Mesenchymal stem cell (in vitro differentiated cells and primary cell): ENCODE measurements at regions not wholly inside any gene's neighbourhood (a gene's known extent, or its start where the extent isn't known, plus 50 kb on each side); places are given as distances from the start of the nearest gene placed in this dataset.

ENCODE experiments used
- DNase-seq: peaks from one replicate; pipeline ENCODE4 v3.0.0-alpha.2; 2013
- H2AFZ ChIP-seq: one replicate; pipeline ENCODE4 v1.6.1; 2013; ENCODE audit warnings: low read depth, mild to moderate bottlenecking, control low read depth, inconsistent platforms, low read length, moderate library complexity
- H2AK5ac ChIP-seq: 2 replicates; pipeline ENCODE4 v1.6.1; 2013; ENCODE audit warnings: low read length, moderate library complexity, mild to moderate bottlenecking, inconsistent platforms; ENCODE audit not compliant: severe bottlenecking
- H2BK120ac ChIP-seq: one replicate; pipeline ENCODE4 v1.6.1; 2013; ENCODE audit warnings: low read depth, mild to moderate bottlenecking, inconsistent platforms, low read length, moderate library complexity
- H2BK12ac ChIP-seq, 2 experiments: one replicate each; pipeline ENCODE4 v1.6.1; 2013; ENCODE audit warnings: inconsistent platforms in 2 of 2, low read length in 2 of 2, mild to moderate bottlenecking in 2 of 2, moderate library complexity in 2 of 2, control low read depth in 1 of 2
- H2BK15ac ChIP-seq: one replicate; pipeline ENCODE4 v1.6.1; 2013; ENCODE audit warnings: mild to moderate bottlenecking, low read depth, inconsistent platforms; ENCODE audit not compliant: poor library complexity, severe bottlenecking
- H2BK5ac ChIP-seq: 2 replicates; pipeline ENCODE4 v1.6.1; 2013; ENCODE audit warnings: low read depth, mild to moderate bottlenecking, low read length, control low read depth, inconsistent platforms; ENCODE audit not compliant: poor library complexity, severe bottlenecking
- H3K14ac ChIP-seq, 2 experiments: one replicate each; pipeline ENCODE4 v1.6.1; 2013; ENCODE audit warnings: inconsistent platforms in 2 of 2, low read length in 2 of 2, control low read depth in 1 of 2, mild to moderate bottlenecking in 1 of 2, moderate library complexity in 1 of 2
- H3K18ac ChIP-seq, 2 experiments: one replicate each; pipeline ENCODE4 v1.6.1; 2013; ENCODE audit warnings: inconsistent platforms in 2 of 2, low read length in 2 of 2, control low read depth in 1 of 2, low read depth in 1 of 2, mild to moderate bottlenecking in 1 of 2
- H3K23ac ChIP-seq, 2 experiments: one replicate each; pipeline ENCODE4 v1.6.1; 2013; ENCODE audit warnings: inconsistent platforms in 2 of 2, low read length in 2 of 2, mild to moderate bottlenecking in 2 of 2, moderate library complexity in 2 of 2, control low read depth in 1 of 2
- H3K27ac ChIP-seq: 2 replicates; pipeline ENCODE4 v1.5.1; 2013; ENCODE audit warnings: mild to moderate bottlenecking, moderate library complexity, low read length, control low read depth, inconsistent platforms; ENCODE audit not compliant: poor library complexity, severe bottlenecking
- H3K27me3 ChIP-seq, 2 experiments: 2 replicates each; pipeline versions ENCODE4 v1.6.1 to v1.7.0; 2013; ENCODE audit warnings: low read length in 2 of 2, mild to moderate bottlenecking in 2 of 2, moderate library complexity in 2 of 2, control low read depth in 1 of 2, inconsistent platforms in 1 of 2; ENCODE audit not compliant: control insufficient read depth in 1 of 2, insufficient read depth in 1 of 2
- H3K36me3 ChIP-seq, 2 experiments: 2 replicates each; pipeline versions ENCODE4 v1.6.1 to v1.7.0; 2013; ENCODE audit warnings: low read length in 2 of 2, control low read depth in 1 of 2, inconsistent platforms in 1 of 2, low read depth in 1 of 2, mild to moderate bottlenecking in 1 of 2; ENCODE audit not compliant: insufficient read depth in 2 of 2, control insufficient read depth in 1 of 2
- H3K4ac ChIP-seq, 2 experiments: one replicate each; pipeline ENCODE4 v1.6.1; 2013; ENCODE audit warnings: inconsistent platforms in 2 of 2, low read length in 2 of 2, mild to moderate bottlenecking in 2 of 2, moderate library complexity in 2 of 2, control low read depth in 1 of 2, low read depth in 1 of 2
- H3K4me1 ChIP-seq: 2 replicates; pipeline ENCODE4 v1.6.1; 2013; ENCODE audit warnings: low read depth, low read length, control low read depth; ENCODE audit not compliant: control insufficient read depth, insufficient read depth
- H3K4me2 ChIP-seq: 2 replicates; pipeline ENCODE4 v1.6.1; 2013; ENCODE audit warnings: low read length, mild to moderate bottlenecking, inconsistent platforms; ENCODE audit not compliant: poor library complexity, severe bottlenecking
- H3K4me3 ChIP-seq, 2 experiments: 2 replicates each; pipeline versions ENCODE4 v1.5.1 to v1.7.0; 2013; ENCODE audit warnings: low read length in 2 of 2, mild to moderate bottlenecking in 2 of 2, control low read depth in 1 of 2, low read depth in 1 of 2; ENCODE audit not compliant: insufficient read depth in 1 of 2
- H3K79me1 ChIP-seq: replicated peaks from 2 replicates; pipeline ENCODE4 v1.6.1; 2013; ENCODE audit warnings: mild to moderate bottlenecking, control low read depth, low read length, inconsistent platforms; ENCODE audit not compliant: poor library complexity, severe bottlenecking
- H3K9ac ChIP-seq: 2 replicates; pipeline ENCODE4 v1.7.0; 2013; ENCODE audit warnings: mild to moderate bottlenecking, low read length, moderate library complexity
- H3K9me3 ChIP-seq: 2 replicates; pipeline ENCODE4 v1.7.0; 2013; ENCODE audit warnings: mild to moderate bottlenecking, low read length; ENCODE audit not compliant: control insufficient read depth
- H4K8ac ChIP-seq: one replicate; pipeline ENCODE4 v1.6.1; 2013; ENCODE audit warnings: inconsistent platforms, mild to moderate bottlenecking, low read length, moderate library complexity
- H4K91ac ChIP-seq: one replicate; pipeline ENCODE4 v1.6.1; 2013; ENCODE audit warnings: mild to moderate bottlenecking, low read length, inconsistent platforms
- WGBS: methylation state at CpG from one replicate; pipeline ENCODE4 v1.1.7; 2013; ENCODE audit warnings: mixed read lengths; 5-methylcytosine and 5-hydroxymethylcytosine counted together

GRCh38 chr7:12815871-12816270 is 128.4 kb downstream of the ARL4A start:
- Histone ChIP-seq H3K4me2 (no peak overlapping the region), H3K18ac (no peak overlapping the region), H2BK5ac (no peak overlapping the region), H3K9ac (no peak overlapping the region), H2AFZ (no peak overlapping the region), H3K23ac (no peak overlapping the region), H3K4ac (no peak overlapping the region), H4K91ac (no peak overlapping the region), H2BK12ac (no peak overlapping the region), H3K79me1 (no peaks in the 10 kb centered on the region), H3K4me1 (no peaks in the 10 kb centered on the region), H3K27ac (no peak overlapping the region), H2AK5ac (no peak overlapping the region), H2BK15ac (no peak overlapping the region), H3K9me3 (no peaks in the 10 kb centered on the region), H3K27me3 (no peaks in the 10 kb centered on the region), H3K36me3 (no peaks in the 10 kb centered on the region), H2BK120ac (no peak overlapping the region), H4K8ac (no peak overlapping the region), H3K14ac (no peak overlapping the region), H3K4me3 (no peak overlapping the region)
- no peak for DNase-seq

GRCh38 chr7:12820777-12821176 is 133.3 kb downstream of the ARL4A start:
- Histone ChIP-seq H3K4me3 (no peak overlapping the region), H3K27me3 (no peaks in the 10 kb centered on the region), H2BK5ac (no peak overlapping the region), H3K4ac (no peak overlapping the region), H3K27ac (no peak overlapping the region), H3K9me3 (no peaks in the 10 kb centered on the region), H3K18ac (no peak overlapping the region), H3K4me2 (no peak overlapping the region), H3K23ac (no peak overlapping the region), H2AFZ (no peak overlapping the region), H3K4me1 (no peaks in the 10 kb centered on the region), H2AK5ac (no peak overlapping the region), H3K79me1 (no peaks in the 10 kb centered on the region), H3K14ac (no peak overlapping the region), H2BK15ac (no peak overlapping the region), H3K36me3 (no peaks in the 10 kb centered on the region), H2BK12ac (no peak overlapping the region), H4K91ac (no peak overlapping the region), H2BK120ac (no peak overlapping the region), H4K8ac (no peak overlapping the region), H3K9ac (no peak overlapping the region)
- DNase-seq = no peak
- WGBS = 100% methylated on average over 1 of the region's 3 CpGs

- 98% methylated on average over 2 of the region's 2 CpGs for WGBS
Observed at GRCh38 chr7:12821746-12822145, 134.3 kb downstream of the ARL4A start.

GRCh38 chr7:12826079-12826478 is 138.6 kb downstream of the ARL4A start:
- no peak overlapping the region for H3K14ac ChIP-seq
- no peak overlapping the region for H2AFZ ChIP-seq
- H3K4ac ChIP-seq = no peak overlapping the region
- no peak overlapping the region for H4K8ac ChIP-seq
- no peak overlapping the region for H2BK5ac ChIP-seq
- 95% methylated on average over 1 of the region's 1 CpG for WGBS
- H3K23ac ChIP-seq = no peak overlapping the region
- no peak overlapping the region for H3K27ac ChIP-seq
- no peaks in the 10 kb centered on the region for H3K79me1 ChIP-seq
- H2BK15ac ChIP-seq = no peak overlapping the region
- H2BK12ac ChIP-seq = no peak overlapping the region
- no peak overlapping the region for H2AK5ac ChIP-seq
- no peaks in the 10 kb centered on the region for H3K27me3 ChIP-seq
- H2BK120ac ChIP-seq = no peak overlapping the region
- no peak overlapping the region for H3K4me2 ChIP-seq
- no peak overlapping the region for H4K91ac ChIP-seq
- no peaks in the 10 kb centered on the region for H3K4me1 ChIP-seq
- DNase-seq = no peak
- H3K9ac ChIP-seq = no peak overlapping the region
- no peaks in the 10 kb centered on the region for H3K36me3 ChIP-seq
- no peak overlapping the region for H3K4me3 ChIP-seq
- no peak overlapping the region for H3K18ac ChIP-seq
- no peaks in the 10 kb centered on the region for H3K9me3 ChIP-seq

More at GRCh38 chr7:12821746-12822145, 134.3 kb downstream of the ARL4A start:
- no peak overlapping the region for H2BK120ac ChIP-seq
- no peak overlapping the region for H2AK5ac ChIP-seq
- H3K14ac ChIP-seq = no peak overlapping the region
- H2BK15ac ChIP-seq = no peak overlapping the region
- DNase-seq = no peak
- no peak overlapping the region for H3K4ac ChIP-seq
- no peak overlapping the region for H3K4me3 ChIP-seq
- no peak overlapping the region for H3K27ac ChIP-seq
- H2BK5ac ChIP-seq = no peak overlapping the region
- no peaks in the 10 kb centered on the region for H3K36me3 ChIP-seq
- H3K9ac ChIP-seq = no peak overlapping the region
- no peak overlapping the region for H3K23ac ChIP-seq
- H3K79me1 ChIP-seq = no peaks in the 10 kb centered on the region
- H2BK12ac ChIP-seq = no peak overlapping the region
- H3K4me1 ChIP-seq = no peaks in the 10 kb centered on the region
- H3K9me3 ChIP-seq = no peaks in the 10 kb centered on the region
- no peak overlapping the region for H2AFZ ChIP-seq
- no peak overlapping the region for H3K4me2 ChIP-seq
- H3K27me3 ChIP-seq = no peaks in the 10 kb centered on the region
- H4K91ac ChIP-seq = no peak overlapping the region
- H3K18ac ChIP-seq = no peak overlapping the region
- no peak overlapping the region for H4K8ac ChIP-seq
